IMR-90 (cell line): ENCODE measurements at regions not wholly inside any gene's neighbourhood (a gene's known extent, or its start where the extent isn't known, plus 50 kb on each side); places are given as distances from the start of the nearest gene placed in this dataset.

Experiments
- BHLHE40 ChIP-seq: fragments of 150-350 bp; IDR thresholded peaks from 2 replicates; pipeline ENCODE4 v1.6.1; 2016; ENCODE audit warnings: mild to moderate bottlenecking, low read depth, low read length
- CTCF ChIP-seq: conservative IDR thresholded peaks from 2 replicates; pipeline ENCODE4 v1.5.1; 2012; ENCODE audit warnings: mild to moderate bottlenecking, low read depth, low read length, improper control_type of control experiment
- POLR2A ChIP-seq: IDR thresholded peaks from 2 replicates; pipeline ENCODE4 v1.6.1; 2012; ENCODE audit warnings: mild to moderate bottlenecking, low read depth, low read length
- RAD21 ChIP-seq: IDR thresholded peaks from 2 replicates; pipeline ENCODE4 v1.6.1; 2012; ENCODE audit warnings: low read length, improper control_type of control experiment
- RCOR1 ChIP-seq: IDR thresholded peaks from 2 replicates; pipeline ENCODE4 v1.6.1; 2012; ENCODE audit warnings: mild to moderate bottlenecking, low read length, improper control_type of control experiment; ENCODE audit not compliant: insufficient replicate concordance
- SMC3 ChIP-seq: fragments of 150-350 bp; IDR thresholded peaks from 2 replicates; pipeline ENCODE4 v1.6.1; 2016; ENCODE audit warnings: low read depth, mild to moderate bottlenecking, antibody characterized with exemption, low read length, moderate library complexity

DNA sequence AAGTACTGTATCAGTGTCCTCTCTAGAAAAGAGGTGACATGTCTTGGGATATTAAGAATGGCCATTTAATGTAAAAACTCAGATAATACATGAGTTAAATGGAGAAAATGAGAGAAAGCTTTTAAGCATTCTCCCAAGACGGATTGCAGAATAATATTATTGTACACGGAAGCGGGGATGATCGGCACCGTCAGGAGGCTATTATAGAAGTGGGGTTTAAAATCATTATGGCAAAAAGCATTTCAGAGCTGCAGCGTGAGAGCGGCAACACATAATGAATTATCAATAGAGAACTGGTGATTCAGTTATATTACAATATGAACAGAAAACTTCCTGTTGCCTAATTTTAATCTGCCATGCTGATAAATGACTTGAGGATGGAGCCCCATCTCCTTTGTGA is 261.7 kb upstream of the IRX3 start:
- TF ChIP-seq CTCF (no peak), RAD21 (no peak), SMC3 (no peak), RCOR1 (no peak), BHLHE40 (no peak), POLR2A (no peak)
